GM19463 (cell line): ENCODE measurements at regions not wholly inside any gene's neighbourhood (a gene's known extent, or its start where the extent isn't known, plus 50 kb on each side); places are given as distances from the start of the nearest gene placed in this dataset.
"Not testable (repeated sequence)": the region's sequence is repeated elsewhere in the genome, so short reads cannot be mapped to it uniquely, and the experiment has no call there.

Experiments used
- ATAC-seq: cut with Tn5 transposase; IDR thresholded peaks from one replicate; pipeline ENCODE4 v1.9.1; 2021; ENCODE audit warnings: mild to moderate bottlenecking, moderate library complexity; ENCODE audit not compliant: unreplicated experiment

DNA sequence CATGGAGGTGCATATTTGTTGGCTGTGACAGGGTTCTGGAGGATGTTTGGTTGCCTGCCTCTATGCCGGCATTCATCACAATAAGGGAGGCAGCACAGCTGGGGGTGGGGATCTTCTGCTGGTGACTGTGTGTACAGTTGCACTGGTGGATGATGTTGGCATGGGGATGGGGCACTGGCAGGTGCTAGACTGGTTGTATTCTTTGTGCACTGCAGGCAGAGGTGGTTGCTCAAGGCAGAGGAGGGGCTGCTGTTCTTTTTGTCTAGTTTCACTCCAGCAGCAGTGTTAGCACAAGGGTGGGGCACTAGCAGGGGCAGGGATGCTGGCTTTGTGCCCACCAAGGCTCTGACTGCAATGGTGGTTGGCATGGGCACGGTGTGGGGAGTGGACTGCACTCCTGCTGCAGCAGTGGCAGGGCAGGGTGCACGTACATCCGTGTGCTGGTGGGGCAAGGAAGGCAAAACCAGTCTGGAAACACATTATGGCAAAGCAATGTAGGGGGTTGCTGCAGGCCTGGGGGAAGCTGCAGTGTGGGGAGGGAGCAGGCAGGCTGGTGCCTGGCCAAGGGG is 69.3 kb downstream of the ISOC1 start:
- ATAC-seq, result no peak

DNA sequence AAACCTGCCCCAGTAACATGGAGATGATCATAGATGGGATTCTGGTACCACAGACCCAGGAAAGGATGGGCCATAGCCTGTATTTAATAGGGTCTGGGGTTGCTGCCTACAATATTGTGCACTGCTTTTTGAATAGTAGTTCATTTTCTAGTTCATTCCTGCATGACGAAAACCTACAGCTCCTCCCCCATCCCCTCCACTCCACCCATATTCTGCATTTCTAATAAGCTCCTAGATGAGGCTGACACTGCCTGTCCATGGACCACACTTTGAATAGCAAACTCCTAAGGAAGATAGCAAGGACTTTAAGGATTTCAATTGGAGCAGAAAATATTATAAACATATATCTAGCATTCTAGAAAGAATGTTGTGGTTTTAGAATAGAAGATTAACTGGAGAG is 75.5 kb downstream of the ISOC1 start:
- ATAC-seq, result no peak

DNA sequence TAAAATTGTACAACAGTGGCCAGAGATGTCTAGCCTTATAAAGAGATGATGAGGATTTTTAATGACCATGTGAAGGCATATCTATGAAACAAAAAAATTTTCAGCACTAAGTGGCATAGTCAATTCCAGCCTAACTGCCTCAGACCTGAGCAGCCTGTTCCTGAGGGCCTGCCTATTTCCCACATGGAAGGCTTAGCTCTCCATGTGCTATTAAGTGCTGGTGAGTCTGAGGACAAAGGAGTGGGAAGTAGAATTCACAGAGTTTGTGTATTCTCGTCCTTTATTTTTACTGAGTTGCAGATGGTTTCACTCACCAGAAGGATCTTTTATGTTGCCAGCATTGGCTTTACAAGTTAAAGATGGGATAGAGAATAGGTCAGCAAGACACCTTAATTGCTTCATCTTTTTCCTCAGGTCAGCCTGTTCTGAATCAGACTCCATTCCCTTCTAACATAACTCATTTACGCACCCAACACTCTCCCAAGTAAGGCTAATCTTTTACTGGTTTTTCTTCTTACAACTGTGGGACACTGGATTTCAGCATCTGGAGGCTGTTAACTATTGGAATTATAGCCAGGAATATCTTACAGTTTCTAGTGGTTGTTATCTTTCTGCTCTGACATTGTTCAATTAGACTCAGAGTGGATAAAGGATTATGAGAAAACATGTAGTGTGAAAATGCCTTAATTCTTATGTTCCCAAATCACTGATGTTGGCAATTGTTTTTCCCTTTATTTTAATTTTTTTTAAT is 76.8 kb downstream of the ISOC1 start:
- ATAC-seq, result no peak

DNA sequence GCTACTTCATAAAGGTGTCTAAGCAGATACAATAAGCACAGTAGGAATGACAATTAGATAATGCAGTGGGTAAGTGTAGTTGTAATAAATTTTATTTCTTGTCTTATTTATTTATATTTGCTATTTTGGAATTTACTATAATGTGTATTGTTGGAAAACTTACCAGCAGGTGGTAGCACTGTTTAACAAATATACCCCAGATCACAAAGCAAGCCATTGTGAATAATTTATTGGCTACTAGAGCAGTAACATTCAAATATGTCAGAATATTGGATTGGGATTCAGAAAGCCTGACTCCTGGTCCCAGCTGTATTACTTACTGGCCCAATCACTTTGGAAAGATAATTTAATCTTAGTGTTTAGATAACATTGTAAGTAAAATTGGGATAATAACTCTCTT is 78.0 kb downstream of the ISOC1 start:
- ATAC-seq, result no peak

DNA sequence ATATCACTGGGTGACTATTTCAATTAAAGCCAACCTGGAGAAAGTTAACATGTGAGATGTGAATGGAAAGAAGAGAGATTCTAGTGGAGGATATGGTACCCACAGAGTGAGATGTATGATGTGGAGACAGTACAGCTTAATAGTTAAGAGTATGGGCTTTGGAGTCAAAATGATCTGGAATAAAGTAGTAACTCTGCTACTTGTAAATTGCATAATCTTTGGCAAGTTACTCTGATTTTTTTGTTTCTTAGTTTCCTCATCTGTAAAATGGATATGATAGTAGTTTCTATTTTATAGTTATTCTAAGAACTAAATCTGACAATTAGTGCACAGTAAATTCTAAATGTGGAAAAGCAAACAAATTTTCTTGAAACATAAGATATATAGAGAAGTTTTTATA is 79.2 kb downstream of the ISOC1 start:
- ATAC-seq, result no peak

DNA sequence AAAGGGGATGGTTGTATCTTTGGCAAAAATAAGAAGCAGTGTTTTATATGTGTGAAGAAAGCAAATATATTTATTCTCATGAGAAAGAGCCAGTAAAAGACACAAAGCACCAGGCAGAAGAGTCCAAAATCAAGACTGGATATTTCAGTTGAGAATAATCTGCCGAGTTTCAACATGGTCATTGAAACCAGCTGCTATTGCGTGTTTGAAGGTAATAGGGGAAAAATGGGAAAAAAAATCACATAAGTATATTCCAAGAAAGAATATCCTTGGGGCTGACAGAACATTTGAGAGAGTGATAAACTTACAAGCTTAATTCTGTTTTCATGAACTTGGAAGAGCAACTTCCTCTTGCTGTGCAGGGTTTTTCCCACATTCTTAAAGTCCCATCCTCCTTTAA is 79.9 kb downstream of the ISOC1 start:
- no peak for ATAC-seq

DNA sequence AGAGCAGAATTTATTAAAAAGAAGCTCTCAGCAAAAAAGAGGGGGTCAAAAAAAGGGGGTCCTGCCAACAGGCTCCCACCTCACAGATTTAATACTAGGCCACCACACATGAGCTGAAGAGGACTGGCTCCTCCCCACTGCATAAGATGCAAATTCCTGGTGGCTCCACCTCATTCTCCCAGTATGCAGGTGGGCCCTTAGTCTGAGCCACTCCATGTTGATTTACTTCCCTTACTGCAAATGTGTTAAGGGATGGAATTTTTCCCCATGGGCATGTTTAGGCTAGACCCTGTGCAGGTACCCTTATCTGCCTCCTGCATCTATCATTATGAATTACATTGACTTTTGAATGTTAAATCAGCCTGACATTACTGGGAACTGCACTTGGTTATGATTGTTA is 82.9 kb downstream of the ISOC1 start:
- ATAC-seq, result no peak

DNA sequence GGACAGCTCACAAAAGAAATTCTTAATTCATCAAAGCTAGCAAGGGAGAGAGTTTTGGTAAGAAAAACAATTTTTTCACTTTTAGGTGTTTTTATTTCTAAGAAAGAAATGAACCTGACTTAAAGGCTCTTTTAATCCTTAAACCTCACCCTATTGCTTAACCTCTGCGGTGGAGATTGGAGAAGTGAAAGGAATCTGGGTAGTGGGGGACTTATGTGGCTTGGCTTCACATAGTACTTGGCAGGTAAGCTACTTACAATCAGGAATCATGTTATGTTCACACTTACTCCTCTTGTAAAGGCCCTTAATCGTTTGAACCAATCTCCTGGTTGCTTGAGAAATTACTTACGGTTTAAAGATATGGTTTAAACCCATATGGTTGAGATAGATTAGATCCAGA is 104.8 kb downstream of the ISOC1 start:
- peak; percentile 92 for ATAC-seq

DNA sequence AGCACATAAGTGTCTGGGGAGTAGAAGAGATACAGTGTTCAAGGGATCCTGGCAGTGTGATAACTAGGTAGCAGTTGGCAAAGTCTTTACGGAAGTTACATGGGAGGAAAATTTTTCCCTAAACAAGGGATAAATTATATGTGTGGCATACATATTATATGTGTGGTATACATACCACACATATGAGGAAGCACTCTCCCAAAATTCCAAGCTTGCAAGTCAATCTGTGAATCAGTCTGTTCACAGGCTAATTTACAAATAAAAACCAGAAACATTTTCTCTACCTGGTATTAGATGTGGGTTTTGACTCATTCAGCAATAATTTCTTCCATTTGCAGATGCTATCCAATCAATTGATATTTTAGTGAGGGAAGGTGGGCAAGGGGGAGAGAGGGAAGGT is 110.0 kb downstream of the ISOC1 start:
- ATAC-seq, result no peak

DNA sequence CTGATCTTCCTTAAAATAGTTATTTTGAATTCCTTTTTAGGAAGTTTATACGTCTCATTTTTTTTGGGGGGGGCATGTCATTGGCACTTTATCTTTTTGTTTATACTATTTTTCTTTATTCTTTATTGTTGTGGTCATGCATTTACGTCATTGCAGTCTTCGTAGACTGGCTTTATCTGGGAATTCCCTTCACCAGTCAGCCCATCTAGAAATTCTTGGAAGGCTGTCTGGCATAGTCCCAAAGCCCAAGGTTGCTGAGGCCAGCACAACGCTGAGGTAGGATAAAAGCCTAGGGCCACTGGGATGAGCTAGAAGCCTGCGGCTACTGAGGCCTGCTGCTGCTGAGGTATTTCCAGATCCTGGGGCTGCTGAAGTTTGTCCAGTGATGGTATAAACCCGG is 121.5 kb downstream of the ISOC1 start:
- no peak for ATAC-seq

DNA sequence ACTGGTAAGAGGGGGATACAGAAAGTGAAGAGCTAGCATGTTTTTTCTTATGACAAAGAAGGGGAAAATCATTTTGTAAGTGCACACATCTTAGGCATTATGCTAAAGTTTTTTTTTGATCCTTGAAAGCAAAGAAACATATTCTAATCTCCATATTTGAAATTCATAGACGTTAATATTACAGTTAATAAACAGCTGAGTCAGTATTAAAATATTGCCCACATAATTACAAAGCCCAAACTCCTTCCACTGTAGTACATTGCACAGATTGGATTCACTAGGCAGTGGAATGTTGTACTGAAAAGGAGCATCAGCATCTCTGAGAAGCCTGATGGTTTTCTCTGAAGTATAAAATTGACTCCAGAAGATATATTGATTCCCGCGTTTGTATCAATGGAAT is 122.6 kb downstream of the ISOC1 start:
- no peak for ATAC-seq

DNA sequence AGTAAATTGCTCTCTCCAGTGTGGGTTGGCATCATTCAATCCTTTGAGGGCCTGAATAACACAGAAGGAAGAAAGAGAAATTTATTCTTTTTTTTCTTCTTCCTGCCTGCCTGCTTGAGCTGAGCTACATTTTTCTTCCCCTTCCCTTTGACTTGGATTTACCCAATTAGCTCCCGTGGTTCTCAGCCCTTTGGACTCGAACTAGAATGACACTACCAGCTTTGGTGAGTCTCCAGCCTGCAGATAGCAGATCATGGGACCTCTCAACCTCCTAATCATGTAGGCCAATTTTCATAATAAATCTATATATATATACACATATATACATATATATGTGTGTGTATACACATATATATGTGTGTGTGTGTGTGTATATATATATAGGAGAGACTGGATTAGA is 128.6 kb downstream of the ISOC1 start:
- ATAC-seq, result no peak

DNA sequence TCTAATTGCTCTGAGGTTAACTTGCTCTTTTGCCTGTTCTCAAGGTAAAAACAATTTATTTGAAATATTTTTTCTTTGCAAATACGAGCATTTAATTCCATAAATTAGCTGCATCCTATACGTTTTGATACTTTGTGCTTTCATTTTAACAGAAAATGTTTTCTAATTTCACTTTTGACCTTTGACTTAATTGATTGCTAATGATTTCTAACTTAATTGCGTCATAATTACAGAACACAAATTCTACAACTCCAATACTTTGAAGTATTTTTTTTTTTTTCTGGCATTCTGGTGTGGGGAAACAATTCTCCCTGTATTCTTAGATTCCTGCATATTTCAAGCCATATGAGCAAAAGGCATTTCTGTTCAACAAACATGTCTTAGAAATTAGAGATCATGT is 134.0 kb downstream of the ISOC1 start:
- no peak for ATAC-seq

DNA sequence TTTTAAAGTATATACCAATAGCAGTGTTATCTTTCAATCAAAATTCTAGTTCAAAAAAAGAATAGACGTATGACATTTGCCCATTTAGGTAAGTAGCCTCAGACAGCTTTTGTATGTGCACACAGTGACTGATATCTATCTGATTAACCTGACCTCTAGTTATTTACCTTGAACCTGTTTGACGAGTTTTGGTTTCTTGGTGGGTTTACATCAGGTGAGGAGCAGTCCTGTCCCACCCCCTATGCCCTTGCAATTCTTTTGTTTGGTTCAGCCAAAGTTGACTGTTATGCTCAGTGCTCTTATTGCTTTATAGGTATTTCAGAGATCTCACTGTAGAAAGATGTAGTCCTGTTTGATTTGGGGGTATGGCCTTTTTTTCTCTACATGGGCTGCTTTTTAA is 147.2 kb downstream of the ISOC1 start:
- no peak for ATAC-seq

DNA sequence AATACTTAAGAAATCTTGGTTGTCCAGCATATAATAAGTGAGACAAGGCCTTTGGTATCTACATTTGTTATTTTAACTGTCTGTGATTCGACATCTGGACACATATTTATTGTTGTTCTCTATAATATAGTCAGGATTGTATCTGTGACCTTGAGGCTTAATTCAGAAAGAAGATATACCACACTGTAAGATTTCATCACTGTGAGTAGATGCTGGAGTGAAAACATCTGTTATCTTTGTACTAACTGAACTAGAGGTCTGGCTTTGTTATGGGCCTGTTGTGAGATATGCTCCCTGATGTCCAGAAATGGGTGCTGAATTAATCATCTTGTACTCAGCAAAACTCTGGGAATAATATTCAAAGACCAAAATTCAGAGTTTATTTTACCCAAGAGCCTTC is 148.5 kb downstream of the ISOC1 start:
- no peak for ATAC-seq

DNA sequence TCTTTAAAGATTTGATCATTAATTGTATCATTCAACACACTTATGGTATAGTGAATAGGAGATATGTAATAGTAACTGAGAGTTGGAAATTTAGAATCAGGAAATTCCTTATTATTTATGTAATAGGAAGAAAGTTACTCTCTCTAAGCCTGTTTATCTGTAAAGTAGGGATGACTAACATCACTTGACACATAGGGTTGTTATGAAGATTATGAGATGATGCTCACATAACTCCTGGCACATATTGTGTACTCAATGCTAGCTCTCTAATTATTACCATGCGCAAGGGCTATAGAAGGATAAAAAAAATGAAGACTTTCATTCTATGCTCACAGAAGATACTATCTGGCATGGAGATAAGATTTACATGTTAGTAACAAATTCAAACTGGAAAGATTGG is 149.9 kb downstream of the ISOC1 start:
- no peak for ATAC-seq

DNA sequence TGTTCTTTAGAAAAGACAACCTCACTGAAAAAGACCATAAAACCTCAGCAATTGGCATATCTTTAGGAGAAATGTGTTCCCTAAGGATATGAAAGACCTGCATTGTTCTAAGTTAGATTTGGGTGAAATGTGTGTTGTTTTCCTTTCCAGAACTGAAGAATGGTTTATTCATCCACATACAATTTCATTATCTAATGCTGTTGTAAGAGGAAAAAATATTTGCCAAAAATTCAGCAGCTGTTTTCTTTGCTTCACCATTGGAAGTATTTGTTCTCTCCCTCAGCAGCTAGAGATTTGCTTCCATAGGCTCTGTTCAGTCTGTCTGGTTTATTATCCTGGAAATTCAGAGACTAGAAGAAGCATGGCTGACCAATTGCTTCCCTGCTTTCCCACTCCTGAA is 150.9 kb downstream of the ISOC1 start:
- ATAC-seq, result no peak

DNA sequence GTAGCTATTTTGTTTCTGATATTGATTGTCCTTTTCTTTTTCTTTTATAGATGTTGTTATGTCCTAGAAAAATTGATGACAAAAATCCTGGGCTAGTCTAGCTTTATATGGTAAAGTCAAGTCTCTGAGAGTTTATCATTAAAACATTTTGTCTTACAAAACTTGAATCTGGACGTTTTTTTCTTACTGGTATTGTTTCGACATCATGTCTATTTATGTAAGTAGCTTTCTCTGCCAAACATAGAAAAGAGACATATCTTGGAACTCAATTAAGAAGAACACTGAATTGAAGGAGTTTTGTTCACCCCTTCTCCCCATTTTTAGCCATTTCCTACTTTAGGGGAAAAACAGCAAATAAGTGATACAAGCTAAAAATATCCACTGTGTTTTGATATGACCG is 151.5 kb downstream of the ISOC1 start:
- no peak for ATAC-seq

DNA sequence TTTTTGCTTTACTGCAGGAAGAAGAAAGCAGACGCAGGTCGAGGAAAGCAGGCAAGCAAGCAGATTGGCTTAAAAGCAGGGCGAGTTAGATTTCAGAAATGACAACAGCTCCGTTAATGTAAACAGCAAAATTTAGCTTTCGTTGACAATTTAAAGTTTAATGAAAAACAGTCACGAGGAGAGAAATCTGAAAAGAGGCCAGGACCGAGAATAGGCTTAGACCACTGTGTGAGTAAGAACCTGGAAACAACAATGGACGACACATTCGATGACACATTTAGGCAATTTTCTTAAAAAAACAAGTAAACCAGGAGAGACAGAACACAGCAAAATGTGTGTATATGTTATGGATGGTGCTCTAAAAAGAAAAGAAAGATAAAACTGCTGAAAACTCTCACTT is 155.3 kb downstream of the ISOC1 start:
- ATAC-seq, result no peak

DNA sequence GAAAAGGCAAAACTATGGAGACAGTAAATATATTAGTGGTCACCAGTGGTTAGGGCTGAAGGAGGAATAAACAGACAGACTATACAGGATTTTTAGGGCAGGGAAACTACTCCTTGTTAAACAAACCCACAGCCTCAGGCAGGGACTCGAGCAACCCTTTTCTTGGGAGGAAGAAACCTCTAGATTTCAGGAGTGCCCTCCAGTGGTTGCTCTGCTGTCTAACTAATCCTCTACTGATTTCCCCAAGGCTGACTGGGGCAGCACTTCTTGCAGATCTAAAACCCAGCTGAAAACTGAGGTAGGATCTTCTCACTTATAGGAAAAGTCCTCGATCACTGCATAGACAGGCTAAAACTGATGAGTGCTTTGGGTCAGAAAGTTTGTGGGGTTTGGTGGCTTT is 176.8 kb downstream of the ISOC1 start:
- no peak for ATAC-seq

DNA sequence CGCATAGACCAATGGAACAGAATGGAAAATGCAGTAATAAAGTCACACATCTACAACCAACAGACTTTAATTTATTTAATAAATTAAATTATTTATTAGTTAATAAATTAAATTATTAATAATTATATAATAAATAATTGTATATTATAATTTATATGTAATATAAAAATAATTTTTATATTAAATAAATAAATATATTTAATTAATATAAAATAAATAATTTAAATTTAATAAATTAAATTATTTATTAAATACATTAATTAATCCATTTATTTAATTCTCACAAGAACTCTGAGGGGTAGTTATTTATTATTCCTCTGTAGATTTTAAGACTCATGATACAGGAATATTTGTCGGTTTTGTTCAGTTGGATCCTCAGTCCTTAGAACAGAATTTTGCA is 176.1 kb upstream of the ADAMTS19 start:
- ATAC-seq, result no peak

DNA sequence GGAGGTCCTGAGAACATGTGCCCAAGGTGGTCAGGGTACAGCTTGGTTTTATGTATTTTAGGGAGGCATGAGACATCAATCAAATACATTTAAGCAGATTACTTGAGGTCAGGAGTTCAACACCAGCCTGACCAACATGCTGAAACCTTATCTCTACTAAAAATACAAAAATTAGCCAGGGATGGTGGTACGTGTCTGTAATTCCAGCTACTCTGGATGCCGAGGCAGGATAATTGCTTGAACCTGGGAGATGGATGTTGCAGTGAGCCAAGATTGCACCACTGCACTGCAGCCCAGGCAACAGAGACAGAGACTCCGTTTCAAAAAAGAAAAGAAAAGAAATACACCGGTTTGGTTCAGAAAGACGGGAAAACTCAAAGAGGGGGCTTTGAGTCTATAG is 165.9 kb upstream of the ADAMTS19 start:
- not testable (repeated sequence) for ATAC-seq

DNA sequence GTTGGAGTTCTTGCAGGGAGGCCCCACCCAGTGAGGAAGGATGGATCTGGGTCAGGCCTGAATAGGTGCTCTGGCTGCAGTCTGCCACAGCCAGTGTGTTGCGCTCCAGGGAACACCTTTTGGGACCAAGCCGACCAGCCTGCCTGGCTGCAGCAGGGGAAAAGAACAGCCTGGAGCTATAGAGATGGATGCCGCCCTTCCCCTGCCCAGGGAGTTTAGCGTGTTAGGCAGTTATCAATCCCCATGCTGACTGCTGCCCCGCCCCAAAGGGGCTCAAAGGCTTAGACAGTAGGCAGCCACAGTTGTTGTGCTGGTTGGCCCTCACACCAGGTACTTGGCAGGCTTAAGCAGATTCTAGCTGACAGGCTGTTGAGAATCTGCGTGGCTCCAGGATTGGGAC is 153.4 kb upstream of the ADAMTS19 start:
- no peak for ATAC-seq
